HG02885 (cell line): ENCODE measurements at regions not wholly inside any gene's neighbourhood (a gene's known extent, or its start where the extent isn't known, plus 50 kb on each side); places are given as distances from the start of the nearest gene placed in this dataset.

Experiments used
- ATAC-seq: cut with Tn5 transposase; IDR thresholded peaks from one replicate; pipeline ENCODE4 v1.9.1; 2021; ENCODE audit warnings: mild to moderate bottlenecking; ENCODE audit not compliant: unreplicated experiment, poor library complexity

DNA sequence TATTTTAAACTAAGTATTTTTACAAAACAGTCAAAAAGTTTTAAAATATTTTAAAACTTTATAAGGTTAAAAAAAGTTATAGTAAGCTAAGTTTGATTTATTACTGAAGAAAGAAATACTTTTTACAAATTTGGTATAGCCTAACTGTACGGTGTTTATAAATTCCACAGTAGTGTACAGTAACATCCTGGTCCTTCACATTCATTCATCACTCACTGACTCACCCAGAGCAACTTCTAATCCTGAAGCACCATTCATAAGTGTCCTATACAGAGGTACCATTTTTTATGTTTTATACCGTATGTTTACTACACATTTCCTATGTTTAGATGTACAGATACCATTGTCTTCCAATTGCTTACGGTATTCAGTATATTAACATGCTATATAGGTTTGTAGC lies 170.0 kb downstream of the KLHL28 start:
- no peak for ATAC-seq

DNA sequence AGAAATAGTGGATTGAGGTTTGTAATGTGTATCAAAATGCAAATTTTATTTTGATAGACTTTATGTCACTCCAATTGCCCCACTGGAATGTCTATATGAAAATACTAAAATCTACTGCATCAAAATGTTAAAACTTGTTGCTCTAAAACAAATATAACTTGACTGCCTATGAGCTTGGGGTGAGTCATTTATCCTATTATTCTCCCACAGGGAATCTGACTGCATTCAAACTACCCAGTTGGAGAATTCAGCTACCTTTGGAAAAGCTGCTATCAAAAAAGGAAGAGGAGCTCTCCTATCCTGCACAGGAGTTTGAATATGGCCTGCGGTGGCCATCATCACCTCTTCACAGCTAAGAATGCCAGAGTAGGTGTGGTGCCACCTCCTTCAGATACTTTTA lies 173.1 kb downstream of the KLHL28 start:
- no peak for ATAC-seq

- ATAC-seq, result no peak
Measured at GRCh38 chr14:44785096-44785495, 176.7 kb downstream of the KLHL28 start.

GRCh38 chr14:44783901-44784300 lies 177.8 kb downstream of the KLHL28 start:
- no peak for ATAC-seq

GRCh38 chr14:44782775-44783238 lies 178.9 kb downstream of the KLHL28 start:
- no peak for ATAC-seq

DNA sequence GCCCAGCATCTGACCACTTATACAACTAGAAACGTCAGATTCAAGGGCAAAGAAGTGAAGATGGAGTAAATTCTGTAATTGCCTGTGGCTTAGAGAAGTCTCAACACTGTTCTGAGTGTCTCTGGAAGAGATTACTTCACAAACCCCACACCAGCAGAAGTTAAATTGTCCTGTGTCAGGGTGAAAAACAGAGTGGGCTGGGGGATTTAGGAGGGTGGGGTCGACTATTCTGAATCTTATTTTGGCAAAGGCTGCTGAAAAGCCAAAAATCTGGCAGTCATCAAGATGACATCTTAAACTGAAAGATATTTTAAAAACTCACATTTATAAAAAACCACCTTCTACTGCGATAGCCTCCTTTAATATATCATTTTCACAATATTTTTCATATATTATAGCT lies 180.8 kb downstream of the KLHL28 start:
- ATAC-seq, result no peak

GRCh38 chr14:44778604-44779003 lies 183.1 kb downstream of the KLHL28 start:
- no peak for ATAC-seq

DNA sequence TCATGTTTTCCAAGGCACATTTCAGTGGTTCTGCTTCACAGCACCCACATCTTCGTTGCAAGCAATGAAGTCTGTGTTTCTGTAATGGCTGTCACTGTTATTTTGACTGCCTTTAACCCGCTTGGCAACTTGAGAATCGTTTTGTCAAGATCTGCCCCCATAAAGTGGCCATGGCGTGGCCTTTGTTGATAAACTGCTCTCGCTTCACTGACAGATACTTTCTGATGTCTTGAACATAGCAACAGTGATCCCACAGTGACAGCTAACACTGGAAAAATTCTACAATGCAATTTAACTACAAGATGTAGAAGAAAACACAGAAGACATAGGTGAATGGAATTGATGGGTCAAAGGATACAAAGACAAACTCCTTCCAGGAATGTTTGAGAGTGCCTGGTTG lies 184.2 kb downstream of the KLHL28 start:
- ATAC-seq, result no peak

- no peak for ATAC-seq
Measured at GRCh38 chr14:44775248-44775647, 186.5 kb downstream of the KLHL28 start.

DNA sequence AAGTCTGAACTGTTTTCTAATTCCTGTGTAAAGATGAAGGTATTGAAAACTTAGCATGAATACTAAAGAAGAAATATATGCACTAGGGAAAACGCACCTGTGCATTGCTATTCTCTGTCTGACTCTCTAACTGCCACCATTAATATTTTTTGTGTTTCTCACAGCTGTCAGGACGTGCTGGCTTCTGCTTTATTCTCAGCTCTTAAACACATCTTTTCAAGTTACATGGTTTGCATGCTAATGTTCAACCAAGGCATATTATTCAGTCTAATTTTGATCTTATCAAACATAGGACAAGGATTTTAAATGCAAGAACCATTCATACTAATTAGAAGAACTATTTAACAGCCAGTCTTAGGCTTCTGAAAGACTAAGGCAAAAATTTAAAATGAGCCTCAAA lies 187.4 kb downstream of the KLHL28 start:
- ATAC-seq, result no peak

GRCh38 chr14:44771496-44771895 lies 190.3 kb downstream of the KLHL28 start:
- ATAC-seq, result no peak

DNA sequence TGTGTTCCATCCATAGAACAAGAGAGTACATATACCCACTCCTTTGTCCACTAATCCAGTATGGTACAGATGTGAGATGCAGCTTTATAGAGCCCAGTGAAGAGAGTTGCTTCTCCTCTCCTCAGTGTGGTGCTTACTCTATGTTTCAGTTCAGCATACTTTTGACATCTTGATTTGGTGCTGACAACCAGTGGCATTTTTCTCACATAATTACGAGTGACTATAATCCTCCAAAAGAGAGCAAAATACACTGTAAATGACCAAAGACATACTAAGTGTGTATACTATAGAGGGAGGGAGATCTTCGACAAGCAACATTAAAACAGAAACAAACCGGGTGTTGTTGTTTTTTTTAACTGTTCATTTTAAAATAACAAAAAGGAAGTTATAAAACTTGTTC lies 191.5 kb downstream of the KLHL28 start:
- no peak for ATAC-seq

DNA sequence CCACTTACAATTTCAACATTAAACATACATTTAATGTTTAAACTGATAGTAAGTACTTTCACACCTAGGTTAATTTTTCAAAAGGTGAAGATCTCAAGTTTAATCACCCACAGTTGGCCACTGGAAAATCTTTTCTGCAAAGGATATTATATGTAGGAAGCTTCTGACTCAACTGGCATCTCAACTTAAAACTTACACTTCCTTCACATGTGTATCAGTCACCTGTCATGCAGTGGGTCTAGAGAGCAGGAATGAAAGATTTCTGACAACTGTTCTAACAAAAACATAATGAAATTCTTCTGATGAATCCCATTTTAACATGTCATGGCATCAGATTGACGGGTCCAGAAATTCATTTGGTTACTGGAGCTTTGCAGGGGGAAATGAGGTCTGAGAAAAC lies 192.8 kb downstream of the KLHL28 start:
- ATAC-seq, result no peak

DNA sequence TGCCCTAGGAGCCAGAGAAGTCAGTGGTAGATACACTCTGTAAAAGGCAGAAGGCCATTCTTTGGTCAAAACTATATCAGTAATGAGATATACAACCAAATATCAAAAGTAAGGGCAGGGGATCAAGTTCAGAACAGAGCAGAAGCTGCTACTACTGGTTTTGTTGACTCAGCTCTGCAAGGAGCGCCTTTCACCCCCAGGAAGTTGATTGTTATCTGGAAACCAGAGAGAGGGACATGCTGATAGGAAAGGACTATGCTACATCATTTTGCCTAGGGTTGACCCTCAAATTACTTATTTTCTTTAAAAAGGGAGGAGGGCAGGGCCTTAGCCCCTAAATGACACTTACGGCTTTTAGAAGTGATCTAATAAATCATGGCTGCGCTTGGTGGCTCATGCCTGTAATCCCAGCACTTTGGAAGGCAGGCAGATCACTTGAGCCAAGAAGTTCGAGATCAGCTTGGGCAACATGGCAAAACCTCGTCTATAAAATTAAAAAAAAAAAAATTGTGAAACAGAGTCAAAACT lies 194.0 kb downstream of the KLHL28 start:
- no peak for ATAC-seq

- no peak for ATAC-seq
Measured at GRCh38 chr14:44766285-44766684, 195.5 kb downstream of the KLHL28 start.

- ATAC-seq, result no peak
Measured at GRCh38 chr14:44763356-44763755, 198.4 kb downstream of the KLHL28 start.

DNA sequence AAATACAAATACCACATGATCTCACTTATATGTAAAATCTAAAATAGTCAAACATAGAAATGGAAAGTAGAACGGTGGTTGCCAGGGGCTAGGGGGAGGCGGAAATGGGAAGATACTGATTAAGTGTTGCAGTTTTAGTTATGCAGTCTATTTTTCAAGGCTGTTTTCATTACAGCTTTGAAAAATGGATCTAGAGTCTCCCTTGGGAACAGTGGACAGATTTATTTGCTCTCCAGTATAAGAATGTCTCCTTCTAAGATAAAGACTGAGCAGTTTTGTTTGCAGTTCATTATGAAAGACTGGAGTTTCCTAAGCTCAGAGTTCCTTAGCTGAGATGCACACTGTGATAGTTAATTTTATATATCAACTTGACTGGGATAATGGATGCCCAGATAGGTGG lies 202.5 kb downstream of the KLHL28 start:
- ATAC-seq, result no peak

- ATAC-seq, result no peak
Measured at GRCh38 chr14:44756554-44756953, 205.2 kb downstream of the KLHL28 start.

- no peak for ATAC-seq
Measured at GRCh38 chr14:44745371-44745770, 216.4 kb downstream of the KLHL28 start.

DNA sequence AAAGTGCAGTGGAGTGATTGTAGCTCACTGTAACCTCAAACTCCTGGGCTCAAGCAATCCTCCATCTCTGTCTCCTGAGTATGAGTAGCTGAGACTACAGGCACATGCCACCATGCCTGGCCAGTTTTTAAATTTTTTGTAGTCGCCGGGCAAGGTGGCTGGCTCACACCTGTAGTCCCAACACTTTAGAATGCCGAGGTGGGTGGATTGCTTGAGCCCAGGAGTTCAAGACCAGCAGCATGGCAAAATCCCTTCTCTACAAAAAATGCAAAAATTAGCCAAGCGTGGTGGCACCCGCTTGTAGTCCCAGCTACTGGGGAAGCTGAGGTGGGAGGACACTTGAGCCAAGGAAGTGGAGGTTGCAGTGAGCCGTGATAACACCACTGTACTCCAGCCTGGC lies 219.5 kb downstream of the KLHL28 start:
- ATAC-seq, result no peak

- no peak for ATAC-seq
Measured at GRCh38 chr14:44741431-44741830, 220.3 kb downstream of the KLHL28 start.

- ATAC-seq, result no peak
Measured at GRCh38 chr14:44736326-44736725, 225.4 kb downstream of the KLHL28 start.

- ATAC-seq, result no peak
Measured at GRCh38 chr14:44732144-44732543, 225.1 kb upstream of the FSCB start.
